Liver (tissue), 8 donors: ENCODE measurements at regions not wholly inside any gene's neighbourhood (a gene's known extent, or its start where the extent isn't known, plus 50 kb on each side); places are given as distances from the start of the nearest gene placed in this dataset.

ENCODE experiments used
- DNase-seq: peaks from one replicate; pipeline ENCODE4 v3.0.0-alpha.2; 2017; ENCODE audit warnings: low spot score
- H3K27ac ChIP-seq, 2 donors: one replicate each; pipeline ENCODE4 v1.7.0; 2013; ENCODE audit warnings: inconsistent platforms in 2 of 2, low read length in 2 of 2, control low read depth in 1 of 2, low read depth in 1 of 2, mild to moderate bottlenecking in 1 of 2
- H3K27me3 ChIP-seq, 4 donors: one replicate each; pipeline versions ENCODE4 v1.6.1 to v1.7.0; 2013; ENCODE audit warnings: low read length in 3 of 4, inconsistent platforms in 1 of 4, mild to moderate bottlenecking in 1 of 4, moderate library complexity in 1 of 4; ENCODE audit not compliant: control insufficient read depth in 4 of 4, insufficient read depth in 4 of 4
- H3K36me3 ChIP-seq, 4 donors: one replicate each; pipeline versions ENCODE4 v1.6.1 to v1.7.0; 2013; ENCODE audit warnings: low read length in 3 of 4, mild to moderate bottlenecking in 3 of 4, low read depth in 1 of 4, moderate library complexity in 1 of 4; ENCODE audit not compliant: control insufficient read depth in 4 of 4, insufficient read depth in 3 of 4
- H3K4me1 ChIP-seq, 4 donors: one replicate each; pipeline versions ENCODE4 v1.6.1 to v1.7.0; 2013; ENCODE audit warnings: low read length in 3 of 4, mild to moderate bottlenecking in 3 of 4, moderate library complexity in 1 of 4; ENCODE audit not compliant: control insufficient read depth in 4 of 4, insufficient read depth in 4 of 4
- H3K4me3 ChIP-seq, 3 donors: one replicate each; pipeline versions ENCODE4 v1.6.1 to v1.7.0; 2013; ENCODE audit warnings: low read length in 3 of 3, control low read depth in 1 of 3, low read depth in 1 of 3, mild to moderate bottlenecking in 1 of 3
- H3K9ac ChIP-seq, 2 donors: one replicate each; pipeline ENCODE4 v1.7.0; 2013; ENCODE audit warnings: low read length in 2 of 2, mild to moderate bottlenecking in 2 of 2, moderate library complexity in 2 of 2, control low read depth in 1 of 2, low read depth in 1 of 2
- H3K9me3 ChIP-seq, 4 donors: one replicate each; pipeline versions ENCODE4 v1.6.1 to v1.7.0; 2013; ENCODE audit warnings: low read length in 3 of 4; ENCODE audit not compliant: control insufficient read depth in 4 of 4
- ATF3 ChIP-seq: IDR thresholded peaks from 2 replicates; pipeline ENCODE4 v1.6.1; 2016; ENCODE audit warnings: antibody characterized with exemption
- CTCF ChIP-seq: fragments of 150-350 bp; IDR thresholded peaks from 2 replicates; pipeline ENCODE4 v1.5.1; 2017; ENCODE audit warnings: improper control_type of control experiment, low read depth, low read length; ENCODE audit not compliant: missing input control
- FOXA1 ChIP-seq: IDR thresholded peaks from 2 replicates; pipeline ENCODE4 v1.6.1; 2016; ENCODE audit warnings: antibody characterized with exemption
- GABPA ChIP-seq, 2 donors: IDR thresholded peaks in 1 of 2; conservative IDR thresholded peaks in 1 of 2; 2 replicates each; pipeline ENCODE4 v1.6.1; 2016; ENCODE audit warnings: antibody characterized with exemption in 2 of 2, mild to moderate bottlenecking in 1 of 2, moderate library complexity in 1 of 2
- HNF4A ChIP-seq, 2 donors: conservative IDR thresholded peaks; 2 replicates each; pipeline ENCODE4 v1.6.1; 2016; ENCODE audit warnings: antibody characterized with exemption in 2 of 2, mild to moderate bottlenecking in 2 of 2
- JUND ChIP-seq, 2 donors: IDR thresholded peaks; 2 replicates each; pipeline ENCODE4 v1.6.1; 2016; ENCODE audit warnings: antibody characterized with exemption in 2 of 2
- MAX ChIP-seq: IDR thresholded peaks from 2 replicates; pipeline ENCODE4 v1.6.1; 2016; ENCODE audit warnings: antibody characterized with exemption
- RAD21 ChIP-seq, 2 donors: IDR thresholded peaks; 2 replicates each; pipeline ENCODE4 v1.6.1; 2016; ENCODE audit warnings: antibody characterized with exemption in 2 of 2, mild to moderate bottlenecking in 2 of 2
- SP1 ChIP-seq: IDR thresholded peaks from 2 replicates; pipeline ENCODE4 v1.6.1; 2018; ENCODE audit warnings: antibody characterized with exemption, mild to moderate bottlenecking
- YY1 ChIP-seq: IDR thresholded peaks from 2 replicates; pipeline ENCODE4 v1.6.1; 2016; ENCODE audit warnings: antibody characterized with exemption, mild to moderate bottlenecking
- ZBTB33 ChIP-seq: IDR thresholded peaks from 2 replicates; pipeline ENCODE4 v1.6.1; 2016; ENCODE audit warnings: antibody characterized with exemption
- WGBS: extraction: QIAGEN DNeasy Blood & Tissue Kit; methylation state at CpG from one replicate; pipeline ENCODE4 v1.1.7; 2013; 5-methylcytosine and 5-hydroxymethylcytosine counted together
- donor health status: healthy.
- donor health status: healthy.
- donor health status: healthy.
- donor health status: healthy.
- donor health status: healthy.

GRCh38 chr20:16187956-16188616 lies 385.2 kb downstream of the KIF16B start:
- Histone ChIP-seq H3K9ac (no peak overlapping the region), H3K27ac (no peak overlapping the region), H3K9me3 (no peaks in the 10 kb centered on the region), H3K36me3 (no peaks in the 10 kb centered on the region), H3K4me3 (no peak overlapping the region), H3K4me1 (no peaks in the 10 kb centered on the region), H3K27me3 (no peaks in the 10 kb centered on the region)
- no peak for DNase-seq
- TF ChIP-seq SP1, result no peak
- TF ChIP-seq ATF3, result no peak
- no peak for TF ChIP-seq JUND (IDR thresholded peaks at IDR 0.05)
- WGBS, result 96% methylated on average over 2 of the region's 2 CpGs

- Histone ChIP-seq H3K4me1 (no peaks in the 10 kb centered on the region), H3K9ac (no peak overlapping the region), H3K27ac (no peak overlapping the region), H3K4me3 (no peak overlapping the region), H3K9me3 (peaks cover 1 to 12% (median 3%) of the 10 kb centered on the region in 4 donors), H3K36me3 (no peaks in the 10 kb centered on the region), H3K27me3 (no peaks in the 10 kb centered on the region)
- no peak for DNase-seq
- TF ChIP-seq FOXA1 (no peak), YY1 (no peak)
- 88% methylated on average over 3 of the region's 3 CpGs for WGBS
These were observed 393.3 kb downstream of the KIF16B start for GRCh38 chr20:16179919-16180318.

- peaks cover 1 to 12% (median 3%) of the 10 kb centered on the region in 4 donors for H3K9me3 ChIP-seq
- no peak overlapping the region for H3K4me3 ChIP-seq
- no peaks in the 10 kb centered on the region for H3K27me3 ChIP-seq
- 3% methylated on average over 1 of the region's 1 CpG for WGBS
- H3K27ac ChIP-seq, result no peak overlapping the region
- H3K4me1 ChIP-seq, result no peaks in the 10 kb centered on the region
- TF ChIP-seq JUND (IDR thresholded peaks at IDR 0.05) (no peak), SP1 (no peak), CTCF (no peak), ZBTB33 (no peak), MAX (no peak), ATF3 (no peak), HNF4A (conservative IDR thresholded peaks at IDR 0.05) (no peak), RAD21 (IDR thresholded peaks at IDR 0.05) (no peak), GABPA (IDR thresholded peaks at IDR 0.05 in 1 of 2, conservative IDR thresholded peaks at IDR 0.05 in 1 of 2) (no peak)
- H3K36me3 ChIP-seq, result no peaks in the 10 kb centered on the region
- no peak overlapping the region for H3K9ac ChIP-seq
- DNase-seq, result no peak
These were observed 393.9 kb downstream of the KIF16B start for GRCh38 chr20:16179371-16179770.
